HUDEP-2 (cell line): ENCODE measurements at regions not wholly inside any gene's neighbourhood (a gene's known extent, or its start where the extent isn't known, plus 50 kb on each side); places are given as distances from the start of the nearest gene placed in this dataset.
A peak's percentile ranks its signal among the peaks of the same experiment; 100 is the strongest.
"Not testable (repeated sequence)": the region's sequence is repeated elsewhere in the genome, so short reads cannot be mapped to it uniquely, and the experiment has no call there.

Experiments
- DNase-seq, 76 experiments: peaks; one replicate each; lab custom pipeline; 2025; ENCODE audit not compliant: unreplicated experiment in 76 of 76; lab: John Stamatoyannopoulos, UW

DNA sequence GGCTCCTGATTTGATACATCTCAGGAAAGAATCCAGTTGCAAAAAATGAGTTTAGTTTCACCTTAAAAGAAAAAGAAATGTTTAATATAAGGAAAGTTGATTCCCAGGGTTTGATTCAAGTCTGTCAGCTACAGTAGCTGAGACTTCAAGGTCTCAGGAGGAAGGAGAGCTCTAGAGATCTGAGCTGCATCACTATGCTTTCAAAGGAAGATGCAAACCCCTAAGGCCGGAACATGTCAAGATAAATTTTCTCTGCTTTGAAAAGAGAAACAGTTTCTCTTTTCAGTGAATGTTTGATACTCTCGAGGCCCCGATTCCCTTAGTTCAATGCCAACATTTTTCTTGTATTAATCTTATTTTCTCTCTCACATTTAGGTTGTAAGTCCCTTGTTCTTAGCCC, 128.6 kb downstream of the RGPD3 start:
- DNase-seq: no peak

- no peak for DNase-seq
Observed at GRCh38 chr2:106339132-106339531, 129.1 kb downstream of the RGPD3 start.

DNA sequence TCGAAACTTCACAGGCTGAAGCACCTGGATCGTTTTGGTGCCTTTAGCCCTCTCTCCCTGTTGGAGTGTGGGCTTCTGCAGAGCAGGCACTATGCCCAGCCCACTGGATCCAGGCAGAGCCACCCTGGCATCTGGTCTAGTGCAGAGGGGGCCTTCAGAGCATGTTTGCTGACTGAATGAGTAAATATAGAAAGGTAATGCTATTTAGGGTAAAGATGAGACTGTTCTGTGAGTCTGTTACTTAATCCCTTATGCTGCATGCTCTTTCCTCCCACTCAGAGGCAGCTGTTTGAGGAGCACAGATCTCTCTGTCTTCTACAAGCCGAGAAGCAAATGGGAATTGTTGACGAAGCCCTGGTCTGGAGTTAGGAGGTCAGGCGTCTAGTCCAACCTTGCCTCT, 130.2 kb downstream of the RGPD3 start:
- no peak for DNase-seq

DNA sequence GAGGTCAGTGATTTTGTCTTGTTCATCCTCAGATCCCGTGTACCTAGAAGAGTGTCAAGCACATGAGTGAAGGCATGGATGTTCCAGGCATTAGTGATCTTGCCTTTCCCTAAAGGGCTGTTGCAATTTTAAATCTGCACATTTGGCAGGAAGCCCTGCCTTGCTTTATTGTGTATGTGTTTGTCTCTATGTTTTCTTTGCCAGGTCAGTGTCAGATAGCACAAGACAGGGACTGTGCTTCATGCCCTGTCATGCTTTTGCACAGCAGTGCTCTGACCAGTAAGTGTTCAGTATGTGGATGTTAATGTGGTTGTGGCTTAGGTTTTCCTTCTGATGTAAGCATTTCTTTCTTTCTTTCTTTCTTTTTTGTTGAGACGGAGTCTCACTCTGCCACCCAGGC, 131.5 kb downstream of the RGPD3 start:
- DNase-seq: no peak

DNA sequence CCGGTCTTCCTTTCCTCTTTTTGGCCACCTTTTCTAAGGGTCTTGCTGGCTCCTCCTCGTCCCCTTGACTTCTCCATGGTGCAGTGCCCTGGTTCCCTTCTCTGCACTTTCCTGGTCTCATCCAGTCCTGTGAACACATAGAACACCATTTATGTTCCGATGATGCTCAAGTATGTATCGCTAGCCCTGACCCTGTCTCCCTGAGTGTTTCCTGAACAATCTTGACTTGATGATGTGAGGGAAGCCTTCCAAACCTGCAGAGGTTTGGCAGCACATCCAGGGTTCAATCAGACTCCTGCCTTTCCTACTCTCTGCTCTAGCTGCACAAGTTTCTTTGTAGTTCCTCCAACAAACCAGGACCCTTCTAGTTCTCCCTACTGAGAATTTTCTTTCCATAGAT, 132.1 kb downstream of the RGPD3 start:
- DNase-seq: no peak

GRCh38 chr2:106334802-106335201, 133.4 kb downstream of the RGPD3 start:
- no peak for DNase-seq

DNA sequence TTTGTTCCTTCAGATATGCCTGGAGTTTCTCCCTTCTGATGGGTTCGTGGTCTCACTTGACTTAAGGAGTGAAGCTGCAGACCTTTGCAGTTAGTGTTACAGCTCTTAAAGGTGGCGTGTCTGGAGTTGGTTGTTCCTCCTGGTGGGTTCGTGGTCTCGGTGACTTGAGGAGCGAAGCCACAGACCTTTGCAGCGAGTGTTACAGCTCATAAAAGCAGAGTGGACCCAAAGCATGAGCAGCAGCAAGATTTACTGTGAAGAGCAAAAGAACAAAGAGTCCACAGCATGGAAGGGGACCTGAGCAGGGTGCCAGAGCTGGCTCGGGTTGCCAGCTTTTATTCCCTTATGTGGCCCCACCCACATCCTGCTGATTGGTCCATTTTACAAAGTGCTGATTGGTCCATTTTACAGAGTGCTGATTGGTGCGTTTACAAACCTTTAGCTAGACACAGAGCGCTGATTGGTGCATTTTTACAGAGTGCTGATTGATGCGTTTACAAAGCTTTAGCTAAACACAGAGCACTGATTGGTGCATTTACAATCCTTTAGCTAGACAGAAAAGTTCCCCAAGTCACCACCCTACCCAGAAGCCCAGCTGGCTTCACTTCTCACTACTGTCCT, 134.8 kb downstream of the RGPD3 start:
- not testable (repeated sequence) for DNase-seq

DNA sequence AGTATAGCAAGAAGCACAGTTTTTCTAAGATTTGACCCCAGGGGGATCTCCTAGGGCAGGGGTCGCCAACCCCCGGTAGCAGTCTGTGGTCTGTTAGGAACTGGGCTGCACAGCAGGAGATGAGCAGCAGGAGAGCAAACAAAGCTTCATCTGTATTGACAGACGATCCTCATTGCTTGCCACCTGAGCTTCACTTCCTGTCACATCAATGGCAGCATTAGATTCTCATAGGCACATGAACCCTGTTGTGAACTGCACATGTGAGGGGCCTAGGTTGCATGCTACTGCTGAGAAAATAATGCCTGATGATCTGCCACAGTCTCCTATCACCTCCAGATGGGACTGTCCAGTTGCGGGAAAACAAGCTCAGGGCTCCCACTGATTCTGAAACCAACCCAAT, 136.2 kb downstream of the RGPD3 start:
- DNase-seq: no peak

DNA sequence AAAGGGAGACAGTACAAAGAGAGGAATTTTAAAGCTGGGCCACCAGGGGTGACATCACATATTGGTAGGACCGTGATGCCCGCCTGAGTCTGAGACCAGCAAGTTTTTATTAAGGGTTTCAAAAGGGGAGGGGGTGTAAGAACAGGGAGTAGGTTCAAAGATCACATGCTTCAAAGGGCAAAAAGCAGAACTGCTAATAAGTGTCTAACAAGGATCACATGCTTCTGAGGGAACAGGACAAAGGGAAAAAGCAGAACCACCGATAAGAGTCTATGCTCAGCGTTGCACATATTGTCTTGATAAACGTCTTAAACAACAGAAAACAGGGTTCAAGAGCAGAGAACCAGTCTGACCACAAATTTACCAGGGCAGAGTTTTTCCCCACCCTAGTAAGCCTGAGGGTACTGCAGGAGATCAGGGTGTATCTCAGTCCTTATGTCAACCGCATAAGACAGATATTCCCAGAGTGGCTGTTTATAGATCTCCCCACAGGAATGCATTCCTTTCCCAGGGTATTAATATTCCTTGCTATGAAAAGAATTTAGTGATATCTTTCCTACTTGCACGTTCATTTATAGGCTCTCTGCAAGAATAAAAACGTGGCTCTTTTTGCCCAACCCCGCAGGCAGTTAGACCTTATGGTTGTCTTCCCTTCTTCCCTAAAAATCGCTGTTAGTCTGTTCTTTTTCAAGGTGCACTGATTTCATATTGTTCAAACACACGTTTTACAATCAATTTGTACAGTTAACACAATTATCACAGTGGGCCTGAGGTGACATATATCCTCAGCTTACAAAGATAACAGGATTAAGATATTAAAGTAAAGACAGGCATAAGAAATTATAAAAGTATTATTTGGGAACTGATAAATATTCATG, 136.5 kb upstream of the UXS1 start:
- DNase-seq: not testable (repeated sequence)

- DNase-seq: no peak
Observed at GRCh38 chr2:106323337-106324013, 129.4 kb upstream of the UXS1 start.

DNA sequence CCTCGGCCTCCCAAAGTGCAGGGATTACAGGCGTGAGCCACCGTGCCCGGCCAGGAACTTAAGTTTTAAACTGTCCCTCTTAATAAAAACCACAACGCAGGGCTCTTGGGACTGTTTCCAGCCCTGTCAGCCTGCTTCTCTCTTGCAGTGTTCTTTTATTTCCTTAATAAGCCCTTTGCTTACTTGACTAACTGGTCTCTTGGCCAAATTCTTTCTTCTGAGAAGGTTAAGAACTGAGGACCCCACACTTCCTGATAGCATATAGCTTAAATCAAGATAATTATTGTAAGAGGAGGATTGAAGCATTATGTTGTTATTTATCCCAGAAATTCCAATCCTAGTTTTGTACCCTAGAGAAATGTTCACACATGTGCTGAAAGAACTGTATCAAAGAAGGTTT, 128.2 kb upstream of the UXS1 start:
- no peak for DNase-seq

DNA sequence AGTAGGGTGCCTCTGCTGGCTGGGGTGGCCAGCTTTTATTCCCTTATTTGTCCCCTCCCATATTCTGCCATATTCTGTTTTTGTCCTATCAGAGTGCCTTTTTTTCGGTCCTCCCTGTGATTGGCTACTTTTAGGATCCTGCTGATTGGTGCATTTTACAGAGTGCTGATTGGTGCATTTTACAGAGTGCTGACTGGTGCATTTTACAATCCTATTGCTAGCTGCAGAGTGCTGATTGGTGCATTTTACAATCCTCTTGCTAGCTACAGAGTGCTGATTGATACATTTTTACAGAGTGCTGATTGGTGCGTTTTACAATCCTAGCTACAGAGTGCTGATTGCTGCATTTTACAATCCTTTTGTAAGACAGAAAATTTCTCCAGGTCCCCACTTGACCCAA, 126.3 kb upstream of the UXS1 start:
- DNase-seq: not testable (repeated sequence)

GRCh38 chr2:106316915-106317314, 122.8 kb upstream of the UXS1 start:
- no peak for DNase-seq

- DNase-seq: peak in 1 of 76 experiments; percentile 0
Observed at GRCh38 chr2:106314444-106314843, 120.3 kb upstream of the UXS1 start.

DNA sequence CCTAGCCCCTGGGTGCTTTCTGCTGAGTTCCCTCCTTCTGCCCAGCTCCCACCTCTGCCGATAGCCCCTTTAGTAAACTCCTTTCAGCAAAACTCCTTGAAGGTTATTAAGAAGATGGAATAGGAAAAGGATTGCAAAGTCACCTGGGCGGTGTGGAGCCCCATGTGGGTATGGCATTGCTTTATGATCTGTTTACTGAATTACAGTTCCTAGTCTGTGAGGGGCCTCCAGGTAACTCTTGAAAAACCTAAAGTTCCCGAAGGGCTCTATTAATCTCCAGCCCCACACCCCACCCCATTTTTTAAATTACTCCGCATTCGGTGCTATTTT, 116.9 kb upstream of the UXS1 start:
- no peak for DNase-seq

DNA sequence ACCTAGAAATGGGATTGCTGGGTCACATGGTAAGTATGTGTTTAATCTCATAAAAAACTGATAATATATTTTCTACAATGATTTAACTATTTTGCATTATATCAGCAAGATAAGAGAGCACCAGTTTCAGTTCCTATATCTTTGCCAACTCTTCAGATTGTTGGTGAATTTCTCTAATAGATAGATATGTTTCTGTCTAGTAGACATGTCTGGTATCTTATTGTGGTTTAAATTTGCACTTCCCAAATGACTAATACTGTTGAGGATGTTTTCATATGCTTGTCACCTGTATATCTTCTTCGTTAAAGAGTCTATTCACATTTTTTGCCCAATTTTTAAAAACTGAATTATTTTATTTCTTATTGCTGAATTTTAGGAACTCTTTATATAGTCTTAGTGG, 113.8 kb upstream of the UXS1 start:
- DNase-seq: no peak

- DNase-seq: no peak
Observed at GRCh38 chr2:106306387-106306786, 112.3 kb upstream of the UXS1 start.

DNA sequence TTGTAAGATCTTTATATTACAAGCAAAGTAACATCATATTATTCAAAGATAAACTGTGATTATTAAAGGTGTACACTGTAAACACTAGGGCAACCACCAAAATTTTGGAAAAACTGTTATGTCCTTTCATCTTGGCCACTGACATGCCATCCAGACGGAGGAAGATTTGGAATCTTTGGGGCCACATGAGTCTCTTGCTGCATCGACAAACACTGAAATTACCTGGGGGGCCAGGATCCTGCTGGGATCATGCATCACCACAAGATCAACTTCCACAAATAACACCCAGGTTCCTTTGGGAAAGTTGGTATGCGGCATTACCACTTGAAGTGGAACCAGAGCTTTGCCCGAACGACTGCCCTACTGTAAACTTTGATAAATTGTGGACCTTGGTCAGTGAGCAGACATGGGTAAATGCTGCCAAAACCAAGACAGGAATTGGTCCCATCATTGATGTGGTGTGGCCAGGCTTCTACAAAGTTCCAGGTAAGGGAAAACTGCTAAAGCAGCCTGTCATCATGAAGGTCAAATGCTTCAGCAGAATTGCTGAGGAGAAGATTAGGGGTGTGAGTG, 110.6 kb upstream of the UXS1 start:
- DNase-seq: no peak

- DNase-seq: no peak
Observed at GRCh38 chr2:106299696-106300095, 105.6 kb upstream of the UXS1 start.

- DNase-seq: no peak
Observed at GRCh38 chr2:106296182-106296815, 102.2 kb upstream of the UXS1 start.

DNA sequence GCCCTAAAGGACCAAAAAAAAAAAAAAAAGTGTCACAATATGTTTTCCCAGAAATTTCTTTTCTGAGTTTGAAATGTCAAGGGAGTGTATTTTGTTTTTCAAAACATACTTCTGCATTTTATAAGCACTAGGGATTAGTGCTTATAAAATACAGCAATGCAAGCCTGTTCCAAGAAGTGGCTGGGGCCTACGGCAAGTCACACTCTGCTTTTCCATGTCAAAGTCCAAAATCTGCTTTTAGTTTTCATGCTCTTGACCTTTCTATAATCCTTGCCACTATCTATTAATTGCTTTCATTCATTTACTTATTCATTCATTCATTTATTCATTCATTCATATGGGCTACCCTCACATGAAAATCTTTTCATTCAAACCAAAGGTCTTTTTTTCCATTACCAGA, 100.1 kb upstream of the UXS1 start:
- no peak for DNase-seq
